ENCODE measurements at regions not wholly inside any gene's neighbourhood (a gene's known extent, or its start where the extent isn't known, plus 50 kb on each side); places are given as distances from the start of the nearest gene placed in this dataset.

DNA sequence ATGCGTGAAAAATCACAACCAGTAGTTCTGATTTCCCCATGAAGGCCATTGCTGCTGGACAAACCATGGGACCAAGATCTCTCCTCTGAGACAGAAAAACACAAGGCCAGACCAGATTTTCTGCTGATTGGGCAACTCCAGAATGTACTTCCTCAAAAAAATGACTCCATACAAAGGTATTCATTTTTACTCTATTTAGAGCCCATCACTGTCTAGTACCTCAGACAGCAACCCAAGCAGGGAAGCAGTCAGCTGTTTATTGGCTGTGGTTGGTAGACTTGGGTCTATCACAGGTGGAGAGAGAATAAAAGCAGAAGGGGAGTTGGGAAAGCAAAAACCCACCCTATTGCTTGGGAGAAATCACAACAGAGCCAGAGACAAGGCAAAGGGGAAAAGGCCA is 219.9 kb downstream of the PIK3C3 start:
- Mint-ChIP-seq H3K27ac (no peak overlapping the region), H3K4me1 (no peaks in the 10 kb centered on the region), H3K4me3 (no peak overlapping the region), H3K9me3 (no peaks in the 10 kb centered on the region), H3K27me3 (ENCODE audit: low read depth, poor library complexity) (peaks cover 7% of the 10 kb centered on the region), H3K36me3 (ENCODE audit: low read depth) (no peaks in the 10 kb centered on the region)
- peak; percentile 50 for DNase-seq
- TF ChIP-seq, protein P1, sequence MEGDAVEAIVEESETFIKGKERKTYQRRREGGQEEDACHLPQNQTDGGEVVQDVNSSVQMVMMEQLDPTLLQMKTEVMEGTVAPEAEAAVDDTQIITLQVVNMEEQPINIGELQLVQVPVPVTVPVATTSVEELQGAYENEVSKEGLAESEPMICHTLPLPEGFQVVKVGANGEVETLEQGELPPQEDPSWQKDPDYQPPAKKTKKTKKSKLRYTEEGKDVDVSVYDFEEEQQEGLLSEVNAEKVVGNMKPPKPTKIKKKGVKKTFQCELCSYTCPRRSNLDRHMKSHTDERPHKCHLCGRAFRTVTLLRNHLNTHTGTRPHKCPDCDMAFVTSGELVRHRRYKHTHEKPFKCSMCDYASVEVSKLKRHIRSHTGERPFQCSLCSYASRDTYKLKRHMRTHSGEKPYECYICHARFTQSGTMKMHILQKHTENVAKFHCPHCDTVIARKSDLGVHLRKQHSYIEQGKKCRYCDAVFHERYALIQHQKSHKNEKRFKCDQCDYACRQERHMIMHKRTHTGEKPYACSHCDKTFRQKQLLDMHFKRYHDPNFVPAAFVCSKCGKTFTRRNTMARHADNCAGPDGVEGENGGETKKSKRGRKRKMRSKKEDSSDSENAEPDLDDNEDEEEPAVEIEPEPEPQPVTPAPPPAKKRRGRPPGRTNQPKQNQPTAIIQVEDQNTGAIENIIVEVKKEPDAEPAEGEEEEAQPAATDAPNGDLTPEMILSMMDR (IDR thresholded peaks at IDR 0.05), result no peak

- Mint-ChIP-seq H3K9me3 (no peaks in the 10 kb centered on the region), H3K36me3 (ENCODE audit: low read depth) (no peaks in the 10 kb centered on the region), H3K27ac (no peak overlapping the region), H3K4me1 (no peaks in the 10 kb centered on the region), H3K27me3 (ENCODE audit: low read depth, poor library complexity) (peaks cover 7% of the 10 kb centered on the region), H3K4me3 (no peak overlapping the region)
- TF ChIP-seq, protein P1 (IDR thresholded peaks at IDR 0.05), result no peak
- no peak for DNase-seq
Observed at GRCh38 chr18:42176599-42176998, 221.6 kb downstream of the PIK3C3 start.

DNA sequence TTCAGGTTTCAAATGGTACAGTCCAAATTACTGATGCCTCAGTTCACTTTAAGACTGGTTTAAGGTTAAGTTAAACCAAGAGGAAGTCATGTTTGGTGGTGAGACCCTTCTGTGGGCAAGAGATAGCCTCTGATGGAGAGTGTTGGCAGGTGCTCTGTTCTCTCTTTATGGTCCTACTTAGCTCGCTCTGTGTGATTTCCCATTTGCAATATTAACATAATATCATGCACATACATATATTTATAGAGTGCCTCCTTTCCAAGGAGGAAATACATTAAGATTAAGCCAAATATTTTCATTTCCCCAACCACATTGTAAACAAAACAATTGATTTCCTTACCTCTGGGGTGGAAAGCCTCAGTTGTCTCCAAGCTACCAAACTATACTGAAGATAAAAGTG is 222.4 kb downstream of the PIK3C3 start:
- Mint-ChIP-seq H3K4me3 (no peak overlapping the region), H3K27me3 (ENCODE audit: low read depth, poor library complexity) (peaks cover 3% of the 10 kb centered on the region), H3K9me3 (no peaks in the 10 kb centered on the region), H3K27ac (no peak overlapping the region), H3K4me1 (no peaks in the 10 kb centered on the region), H3K36me3 (ENCODE audit: low read depth) (no peaks in the 10 kb centered on the region)
- TF ChIP-seq, protein P1 (IDR thresholded peaks at IDR 0.05), result no peak
- no peak for DNase-seq

- Mint-ChIP-seq H3K4me1 (no peaks in the 10 kb centered on the region), H3K9me3 (no peaks in the 10 kb centered on the region), H3K27me3 (ENCODE audit: low read depth, poor library complexity) (peaks cover 3% of the 10 kb centered on the region), H3K27ac (no peak overlapping the region), H3K36me3 (ENCODE audit: low read depth) (no peaks in the 10 kb centered on the region), H3K4me3 (no peak overlapping the region)
- TF ChIP-seq, protein P1 (IDR thresholded peaks at IDR 0.05), result no peak
- DNase-seq, result no peak
Observed at GRCh38 chr18:42178376-42179080, 223.5 kb downstream of the PIK3C3 start.

GRCh38 chr18:42179542-42180121 is 224.6 kb downstream of the PIK3C3 start:
- no peak overlapping the region for H3K27ac Mint-ChIP-seq
- no peaks in the 10 kb centered on the region for H3K36me3 Mint-ChIP-seq (ENCODE audit: low read depth)
- TF ChIP-seq, protein P1 (IDR thresholded peaks at IDR 0.05), result no peak
- no peaks in the 10 kb centered on the region for H3K4me1 Mint-ChIP-seq
- H3K27me3 Mint-ChIP-seq (ENCODE audit: low read depth, poor library complexity), result peaks cover 3% of the 10 kb centered on the region
- no peak overlapping the region for H3K4me3 Mint-ChIP-seq
- H3K9me3 Mint-ChIP-seq, result no peaks in the 10 kb centered on the region
- DNase-seq, result no peak

- H3K27ac Mint-ChIP-seq, result no peak overlapping the region
- H3K27me3 Mint-ChIP-seq (ENCODE audit: low read depth, poor library complexity), result no peaks in the 10 kb centered on the region
- TF ChIP-seq, protein P1 (IDR thresholded peaks at IDR 0.05), result no peak
- no peak for DNase-seq
- H3K9me3 Mint-ChIP-seq, result no peaks in the 10 kb centered on the region
- H3K4me1 Mint-ChIP-seq, result no peaks in the 10 kb centered on the region
- no peak overlapping the region for H3K4me3 Mint-ChIP-seq
- H3K36me3 Mint-ChIP-seq (ENCODE audit: low read depth), result no peaks in the 10 kb centered on the region
Observed at GRCh38 chr18:42181474-42181873, 226.4 kb downstream of the PIK3C3 start.
